ENCODE measurements at regions not wholly inside any gene's neighbourhood (a gene's known extent, or its start where the extent isn't known, plus 50 kb on each side); places are given as distances from the start of the nearest gene placed in this dataset.
"Not testable (repeated sequence)": the region's sequence is repeated elsewhere in the genome, so short reads cannot be mapped to it uniquely, and the experiment has no call there.

DNA sequence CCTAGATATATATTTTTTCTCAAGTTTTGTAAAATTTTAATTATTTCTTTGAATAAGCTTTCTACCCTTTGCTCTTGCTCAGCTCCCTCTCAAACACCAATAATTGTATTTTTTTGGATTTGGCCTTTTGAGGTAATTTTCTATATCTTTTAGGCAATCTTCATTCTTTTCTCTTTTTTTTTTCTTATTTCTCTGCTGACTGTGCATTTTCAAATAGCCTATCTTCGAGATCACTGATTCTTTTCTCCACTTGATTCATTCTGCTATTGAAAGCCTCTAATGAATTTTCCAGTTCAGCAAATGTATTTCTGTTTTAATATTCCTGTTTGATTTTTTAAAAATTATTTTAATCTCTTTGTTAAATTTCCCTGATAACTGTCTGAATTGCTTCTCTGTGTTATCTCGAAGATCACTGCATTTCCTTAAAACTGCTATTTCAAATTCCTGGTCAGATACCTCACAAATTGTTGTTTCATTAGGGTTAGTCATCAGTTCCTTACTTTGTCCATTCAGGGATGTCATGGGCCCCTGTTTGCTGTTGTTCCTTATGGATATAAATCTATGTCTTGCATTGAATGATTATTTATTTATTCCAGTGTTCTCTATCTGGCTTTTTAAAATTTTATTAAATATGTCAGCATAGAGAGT lies 100.1 kb upstream of the UNC5B start:
- H3K36me3 Mint-ChIP-seq (ENCODE audit: unreplicated experiment): peaks cover 1% of the 10 kb centered on the region
- peaks cover 6% of the 10 kb centered on the region for H3K9me3 Mint-ChIP-seq (ENCODE audit: unreplicated experiment)
- TF ChIP-seq CTCF (IDR thresholded peaks at IDR 0.05): no peak
- peaks cover 49% of the 10 kb centered on the region for H3K27me3 Mint-ChIP-seq (ENCODE audit: unreplicated experiment)
- H3K4me3 Mint-ChIP-seq (ENCODE audit: unreplicated experiment): no peak overlapping the region
- H3K4me1 Mint-ChIP-seq (ENCODE audit: unreplicated experiment): no peaks in the 10 kb centered on the region
- no peak overlapping the region for H3K27ac Mint-ChIP-seq (ENCODE audit: unreplicated experiment)
- no peak for DNase-seq (ENCODE audit: extremely low spot score, unreplicated experiment)

- Mint-ChIP-seq H3K9me3 (ENCODE audit: unreplicated experiment) (peaks cover 19% of the 10 kb centered on the region), H3K4me1 (ENCODE audit: unreplicated experiment) (no peaks in the 10 kb centered on the region), H3K27me3 (ENCODE audit: unreplicated experiment) (peaks cover 34% of the 10 kb centered on the region), H3K36me3 (ENCODE audit: unreplicated experiment) (peaks cover 4% of the 10 kb centered on the region), H3K4me3 (ENCODE audit: unreplicated experiment) (no peak overlapping the region), H3K27ac (ENCODE audit: unreplicated experiment) (no peak overlapping the region)
- no peak for TF ChIP-seq CTCF (IDR thresholded peaks at IDR 0.05)
- DNase-seq (ENCODE audit: extremely low spot score, unreplicated experiment): no peak
These were observed 95.9 kb upstream of the UNC5B start for GRCh38 chr10:71116426-71116825.

GRCh38 chr10:71117589-71117988 lies 94.8 kb upstream of the UNC5B start:
- DNase-seq (ENCODE audit: extremely low spot score, unreplicated experiment); H3K27ac Mint-ChIP-seq (ENCODE audit: unreplicated experiment); H3K4me3 Mint-ChIP-seq (ENCODE audit: unreplicated experiment); H3K36me3 Mint-ChIP-seq (ENCODE audit: unreplicated experiment); H3K4me1 Mint-ChIP-seq (ENCODE audit: unreplicated experiment): not testable (repeated sequence)
- Mint-ChIP-seq H3K27me3 (ENCODE audit: unreplicated experiment) (peaks cover 39% of the 10 kb centered on the region), H3K9me3 (ENCODE audit: unreplicated experiment) (peaks cover 16% of the 10 kb centered on the region)

GRCh38 chr10:71123023-71123422 lies 89.3 kb upstream of the UNC5B start:
- Mint-ChIP-seq H3K9me3 (ENCODE audit: unreplicated experiment) (peaks cover 12% of the 10 kb centered on the region), H3K27ac (ENCODE audit: unreplicated experiment) (no peak overlapping the region), H3K4me3 (ENCODE audit: unreplicated experiment) (no peak overlapping the region), H3K27me3 (ENCODE audit: unreplicated experiment) (peaks cover 46% of the 10 kb centered on the region), H3K4me1 (ENCODE audit: unreplicated experiment) (no peaks in the 10 kb centered on the region), H3K36me3 (ENCODE audit: unreplicated experiment) (peaks cover 2% of the 10 kb centered on the region)
- DNase-seq (ENCODE audit: extremely low spot score, unreplicated experiment): no peak
- TF ChIP-seq CTCF (IDR thresholded peaks at IDR 0.05): no peak

DNA sequence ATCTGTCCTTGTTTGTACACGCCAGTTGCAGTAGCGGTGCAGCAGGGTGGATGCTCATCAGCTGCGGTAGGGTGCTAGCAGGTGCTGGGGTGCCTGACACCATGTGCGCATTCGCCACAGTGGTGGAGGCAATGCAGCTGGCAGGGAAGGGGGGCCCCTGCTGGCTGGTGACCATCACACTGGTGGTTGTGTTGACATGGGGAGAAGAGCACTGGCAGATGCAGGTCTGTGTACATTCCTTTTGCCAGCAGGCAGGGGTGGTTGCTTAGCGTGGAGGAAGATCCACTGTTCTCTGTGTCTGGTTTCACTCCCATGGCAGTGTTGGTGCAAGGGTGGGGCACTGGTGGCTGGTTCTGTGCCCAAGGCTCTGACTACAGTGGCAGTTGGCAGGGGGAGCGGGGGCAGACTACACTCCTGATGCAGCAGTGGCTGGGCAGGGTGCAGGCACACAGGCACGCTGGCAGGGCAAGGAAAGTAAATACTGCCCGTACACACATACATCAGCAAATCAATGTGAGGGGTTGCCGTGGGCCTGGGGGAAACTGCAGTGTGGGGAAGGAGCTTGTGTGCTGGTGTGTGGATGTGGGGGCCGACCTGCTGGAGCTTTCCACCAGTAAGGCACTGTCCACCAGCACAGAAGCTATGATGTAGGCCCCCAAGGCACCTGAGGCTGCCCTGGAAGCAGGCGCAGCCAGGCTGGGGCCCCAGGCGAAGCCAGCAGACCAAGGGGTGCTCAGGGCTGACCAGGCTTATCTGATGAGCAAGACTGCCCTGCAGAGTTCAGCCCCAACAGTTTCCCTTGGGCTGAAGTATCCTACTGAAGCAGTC lies 87.2 kb upstream of the UNC5B start:
- Mint-ChIP-seq H3K27ac (ENCODE audit: unreplicated experiment) (no peak overlapping the region), H3K36me3 (ENCODE audit: unreplicated experiment) (no peaks in the 10 kb centered on the region), H3K27me3 (ENCODE audit: unreplicated experiment) (peaks cover 52% of the 10 kb centered on the region), H3K4me3 (ENCODE audit: unreplicated experiment) (no peak overlapping the region), H3K9me3 (ENCODE audit: unreplicated experiment) (peaks cover 10% of the 10 kb centered on the region), H3K4me1 (ENCODE audit: unreplicated experiment) (no peaks in the 10 kb centered on the region)
- peak; percentile 78 for DNase-seq (ENCODE audit: extremely low spot score, unreplicated experiment)
- TF ChIP-seq CTCF (IDR thresholded peaks at IDR 0.05): no peak

Data from osteocyte (in vitro differentiated cells).